ENCODE measurements at regions not wholly inside any gene's neighbourhood (a gene's known extent, or its start where the extent isn't known, plus 50 kb on each side); places are given as distances from the start of the nearest gene placed in this dataset.

DNA sequence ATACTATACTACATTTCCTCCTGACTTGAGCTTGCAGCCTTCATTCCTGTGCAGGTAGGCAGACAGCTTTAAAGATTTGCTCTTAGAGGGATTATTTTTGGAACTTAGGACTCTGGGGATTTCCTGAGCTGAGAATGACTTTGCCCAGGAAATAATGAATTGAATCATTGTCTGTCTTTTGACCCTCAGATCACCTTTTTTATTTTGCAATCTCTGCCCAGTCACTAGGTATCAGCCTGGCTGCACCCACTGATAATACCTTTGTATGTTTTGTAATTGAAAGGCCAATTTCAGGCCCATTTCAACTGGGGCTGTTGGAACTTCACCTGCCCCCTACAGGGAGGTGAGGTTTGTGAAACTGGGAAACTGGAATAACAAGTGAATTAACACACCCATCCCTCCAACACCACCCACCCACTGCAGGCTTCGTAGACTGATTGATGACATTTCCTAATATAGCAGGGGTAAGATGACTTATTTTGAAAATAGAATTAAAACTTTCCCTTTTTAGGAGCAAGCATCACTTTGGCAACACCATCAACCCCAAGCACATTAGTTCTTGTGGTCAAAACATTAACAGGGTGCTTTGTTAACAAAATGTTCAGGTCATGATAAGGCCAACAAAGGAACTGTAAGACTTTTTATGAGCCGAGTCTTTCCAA lies 157.1 kb upstream of the CENPW start:
- Mint-ChIP-seq H3K36me3 (no peaks in the 10 kb centered on the region), H3K27me3 (ENCODE audit: low read depth) (no peaks in the 10 kb centered on the region), H3K9me3 (peaks cover 9% of the 10 kb centered on the region), H3K27ac (0 out of 2 replicates have a peak overlapping the region, but pooled peaks have one; percentile 77), H3K4me1 (peaks cover 37% of the 10 kb centered on the region), H3K4me3 (no peak overlapping the region)
- ATAC-seq (peak; percentile 55), DNase-seq (ENCODE audit: low spot score) (no peak)
- CTCF ChIA-PET = interaction anchor here (1.2 kb wide), 1 partner anchor 12 kb away, joined by 3 read pairs; no protein-coding TSS in a partner anchor
- POLR2A ChIA-PET = no interaction called here
- TF ChIP-seq USF1 (CRISPR knock-in tag; IDR thresholded peaks at IDR 0.05) (no peak), HMGA2 (CRISPR knock-in tag; IDR thresholded peaks at IDR 0.05) (no peak), CREM (CRISPR knock-in tag; IDR thresholded peaks at IDR 0.05) (no peak), NR3C1 (CRISPR knock-in tag; conservative IDR thresholded peaks at IDR 0.05; ENCODE audit: low read depth) (no peak), ZNF263 (CRISPR knock-in tag; IDR thresholded peaks at IDR 0.05; ENCODE audit: low read depth) (no peak), ZNF396 (CRISPR knock-in tag; IDR thresholded peaks at IDR 0.05; ENCODE audit: borderline replicate concordance) (no peak), PRDM15 (CRISPR knock-in tag; IDR thresholded peaks at IDR 0.05) (no peak), PRRX2 (CRISPR knock-in tag; IDR thresholded peaks at IDR 0.05) (no peak), ERG (CRISPR knock-in tag; IDR thresholded peaks at IDR 0.05) (no peak), ZNF416 (CRISPR knock-in tag; IDR thresholded peaks at IDR 0.05) (no peak)
- TF ChIP-seq, protein P1, sequence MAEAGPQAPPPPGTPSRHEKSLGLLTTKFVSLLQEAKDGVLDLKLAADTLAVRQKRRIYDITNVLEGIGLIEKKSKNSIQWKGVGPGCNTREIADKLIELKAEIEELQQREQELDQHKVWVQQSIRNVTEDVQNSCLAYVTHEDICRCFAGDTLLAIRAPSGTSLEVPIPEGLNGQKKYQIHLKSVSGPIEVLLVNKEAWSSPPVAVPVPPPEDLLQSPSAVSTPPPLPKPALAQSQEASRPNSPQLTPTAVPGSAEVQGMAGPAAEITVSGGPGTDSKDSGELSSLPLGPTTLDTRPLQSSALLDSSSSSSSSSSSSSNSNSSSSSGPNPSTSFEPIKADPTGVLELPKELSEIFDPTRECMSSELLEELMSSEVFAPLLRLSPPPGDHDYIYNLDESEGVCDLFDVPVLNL (CRISPR knock-in tag; IDR thresholded peaks at IDR 0.05; ENCODE audit: borderline replicate concordance, low read depth) = no peak
- TF ChIP-seq, protein P2, sequence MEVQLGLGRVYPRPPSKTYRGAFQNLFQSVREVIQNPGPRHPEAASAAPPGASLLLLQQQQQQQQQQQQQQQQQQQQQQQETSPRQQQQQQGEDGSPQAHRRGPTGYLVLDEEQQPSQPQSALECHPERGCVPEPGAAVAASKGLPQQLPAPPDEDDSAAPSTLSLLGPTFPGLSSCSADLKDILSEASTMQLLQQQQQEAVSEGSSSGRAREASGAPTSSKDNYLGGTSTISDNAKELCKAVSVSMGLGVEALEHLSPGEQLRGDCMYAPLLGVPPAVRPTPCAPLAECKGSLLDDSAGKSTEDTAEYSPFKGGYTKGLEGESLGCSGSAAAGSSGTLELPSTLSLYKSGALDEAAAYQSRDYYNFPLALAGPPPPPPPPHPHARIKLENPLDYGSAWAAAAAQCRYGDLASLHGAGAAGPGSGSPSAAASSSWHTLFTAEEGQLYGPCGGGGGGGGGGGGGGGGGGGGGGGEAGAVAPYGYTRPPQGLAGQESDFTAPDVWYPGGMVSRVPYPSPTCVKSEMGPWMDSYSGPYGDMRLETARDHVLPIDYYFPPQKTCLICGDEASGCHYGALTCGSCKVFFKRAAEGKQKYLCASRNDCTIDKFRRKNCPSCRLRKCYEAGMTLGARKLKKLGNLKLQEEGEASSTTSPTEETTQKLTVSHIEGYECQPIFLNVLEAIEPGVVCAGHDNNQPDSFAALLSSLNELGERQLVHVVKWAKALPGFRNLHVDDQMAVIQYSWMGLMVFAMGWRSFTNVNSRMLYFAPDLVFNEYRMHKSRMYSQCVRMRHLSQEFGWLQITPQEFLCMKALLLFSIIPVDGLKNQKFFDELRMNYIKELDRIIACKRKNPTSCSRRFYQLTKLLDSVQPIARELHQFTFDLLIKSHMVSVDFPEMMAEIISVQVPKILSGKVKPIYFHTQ (CRISPR knock-in tag; IDR thresholded peaks at IDR 0.05) = no peak
- TF ChIP-seq, protein P3, sequence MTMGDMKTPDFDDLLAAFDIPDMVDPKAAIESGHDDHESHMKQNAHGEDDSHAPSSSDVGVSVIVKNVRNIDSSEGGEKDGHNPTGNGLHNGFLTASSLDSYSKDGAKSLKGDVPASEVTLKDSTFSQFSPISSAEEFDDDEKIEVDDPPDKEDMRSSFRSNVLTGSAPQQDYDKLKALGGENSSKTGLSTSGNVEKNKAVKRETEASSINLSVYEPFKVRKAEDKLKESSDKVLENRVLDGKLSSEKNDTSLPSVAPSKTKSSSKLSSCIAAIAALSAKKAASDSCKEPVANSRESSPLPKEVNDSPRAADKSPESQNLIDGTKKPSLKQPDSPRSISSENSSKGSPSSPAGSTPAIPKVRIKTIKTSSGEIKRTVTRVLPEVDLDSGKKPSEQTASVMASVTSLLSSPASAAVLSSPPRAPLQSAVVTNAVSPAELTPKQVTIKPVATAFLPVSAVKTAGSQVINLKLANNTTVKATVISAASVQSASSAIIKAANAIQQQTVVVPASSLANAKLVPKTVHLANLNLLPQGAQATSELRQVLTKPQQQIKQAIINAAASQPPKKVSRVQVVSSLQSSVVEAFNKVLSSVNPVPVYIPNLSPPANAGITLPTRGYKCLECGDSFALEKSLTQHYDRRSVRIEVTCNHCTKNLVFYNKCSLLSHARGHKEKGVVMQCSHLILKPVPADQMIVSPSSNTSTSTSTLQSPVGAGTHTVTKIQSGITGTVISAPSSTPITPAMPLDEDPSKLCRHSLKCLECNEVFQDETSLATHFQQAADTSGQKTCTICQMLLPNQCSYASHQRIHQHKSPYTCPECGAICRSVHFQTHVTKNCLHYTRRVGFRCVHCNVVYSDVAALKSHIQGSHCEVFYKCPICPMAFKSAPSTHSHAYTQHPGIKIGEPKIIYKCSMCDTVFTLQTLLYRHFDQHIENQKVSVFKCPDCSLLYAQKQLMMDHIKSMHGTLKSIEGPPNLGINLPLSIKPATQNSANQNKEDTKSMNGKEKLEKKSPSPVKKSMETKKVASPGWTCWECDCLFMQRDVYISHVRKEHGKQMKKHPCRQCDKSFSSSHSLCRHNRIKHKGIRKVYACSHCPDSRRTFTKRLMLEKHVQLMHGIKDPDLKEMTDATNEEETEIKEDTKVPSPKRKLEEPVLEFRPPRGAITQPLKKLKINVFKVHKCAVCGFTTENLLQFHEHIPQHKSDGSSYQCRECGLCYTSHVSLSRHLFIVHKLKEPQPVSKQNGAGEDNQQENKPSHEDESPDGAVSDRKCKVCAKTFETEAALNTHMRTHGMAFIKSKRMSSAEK (CRISPR knock-in tag; IDR thresholded peaks at IDR 0.05; ENCODE audit: borderline replicate concordance) = no peak
- TF ChIP-seq, protein P4, sequence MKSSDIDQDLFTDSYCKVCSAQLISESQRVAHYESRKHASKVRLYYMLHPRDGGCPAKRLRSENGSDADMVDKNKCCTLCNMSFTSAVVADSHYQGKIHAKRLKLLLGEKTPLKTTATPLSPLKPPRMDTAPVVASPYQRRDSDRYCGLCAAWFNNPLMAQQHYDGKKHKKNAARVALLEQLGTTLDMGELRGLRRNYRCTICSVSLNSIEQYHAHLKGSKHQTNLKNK (CRISPR knock-in tag; IDR thresholded peaks at IDR 0.05) = no peak
- TF ChIP-seq, protein P5, sequence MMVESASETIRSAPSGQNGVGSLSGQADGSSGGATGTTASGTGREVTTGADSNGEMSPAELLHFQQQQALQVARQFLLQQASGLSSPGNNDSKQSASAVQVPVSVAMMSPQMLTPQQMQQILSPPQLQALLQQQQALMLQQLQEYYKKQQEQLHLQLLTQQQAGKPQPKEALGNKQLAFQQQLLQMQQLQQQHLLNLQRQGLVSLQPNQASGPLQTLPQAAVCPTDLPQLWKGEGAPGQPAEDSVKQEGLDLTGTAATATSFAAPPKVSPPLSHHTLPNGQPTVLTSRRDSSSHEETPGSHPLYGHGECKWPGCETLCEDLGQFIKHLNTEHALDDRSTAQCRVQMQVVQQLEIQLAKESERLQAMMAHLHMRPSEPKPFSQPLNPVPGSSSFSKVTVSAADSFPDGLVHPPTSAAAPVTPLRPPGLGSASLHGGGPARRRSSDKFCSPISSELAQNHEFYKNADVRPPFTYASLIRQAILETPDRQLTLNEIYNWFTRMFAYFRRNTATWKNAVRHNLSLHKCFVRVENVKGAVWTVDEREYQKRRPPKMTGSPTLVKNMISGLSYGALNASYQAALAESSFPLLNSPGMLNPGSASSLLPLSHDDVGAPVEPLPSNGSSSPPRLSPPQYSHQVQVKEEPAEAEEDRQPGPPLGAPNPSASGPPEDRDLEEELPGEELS (CRISPR knock-in tag; IDR thresholded peaks at IDR 0.05) = no peak

Measured in WTC11 (cell line).